LNCaP clone FGC (cell line): ENCODE measurements at regions not wholly inside any gene's neighbourhood (a gene's known extent, or its start where the extent isn't known, plus 50 kb on each side); places are given as distances from the start of the nearest gene placed in this dataset.

Source experiments
- DNase-seq: peaks from one replicate; pipeline ENCODE4 v3.0.0-alpha.2; 2011; ENCODE audit warnings: low read depth
- H3K4me3 ChIP-seq: 2 replicates; pipeline ENCODE4 v1.5.1; 2011; ENCODE audit warnings: mild to moderate bottlenecking, low read depth, low read length, control low read depth
- TF ChIP-seq, protein P1 (sequence below): IDR thresholded peaks from 2 replicates; pipeline ENCODE4 v1.5.1; 2012; ENCODE audit warnings: mild to moderate bottlenecking; ENCODE audit not compliant: control insufficient read depth, insufficient read depth; ENCODE audit errors: extremely low read depth

DNA sequence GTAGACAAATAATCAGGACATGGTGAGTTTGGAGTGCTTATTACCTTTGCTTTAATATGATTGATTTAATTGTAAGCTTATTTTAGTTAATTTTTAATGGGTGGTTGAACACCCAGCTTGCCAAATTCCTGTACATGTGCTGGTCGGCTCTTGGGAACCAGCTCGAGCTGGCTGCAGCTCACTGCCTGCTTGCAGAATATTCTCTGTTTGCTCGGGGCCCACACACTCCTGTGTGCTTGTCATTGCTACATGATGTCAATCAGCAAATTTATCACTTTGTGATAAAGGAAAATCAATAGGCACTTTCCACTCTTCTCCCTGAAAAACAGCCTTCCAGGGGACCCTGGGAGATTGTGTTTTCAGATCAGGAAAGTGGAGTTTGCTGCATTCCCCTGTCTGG, 141.1 kb upstream of the LHX5 start:
- TF ChIP-seq, protein P1, sequence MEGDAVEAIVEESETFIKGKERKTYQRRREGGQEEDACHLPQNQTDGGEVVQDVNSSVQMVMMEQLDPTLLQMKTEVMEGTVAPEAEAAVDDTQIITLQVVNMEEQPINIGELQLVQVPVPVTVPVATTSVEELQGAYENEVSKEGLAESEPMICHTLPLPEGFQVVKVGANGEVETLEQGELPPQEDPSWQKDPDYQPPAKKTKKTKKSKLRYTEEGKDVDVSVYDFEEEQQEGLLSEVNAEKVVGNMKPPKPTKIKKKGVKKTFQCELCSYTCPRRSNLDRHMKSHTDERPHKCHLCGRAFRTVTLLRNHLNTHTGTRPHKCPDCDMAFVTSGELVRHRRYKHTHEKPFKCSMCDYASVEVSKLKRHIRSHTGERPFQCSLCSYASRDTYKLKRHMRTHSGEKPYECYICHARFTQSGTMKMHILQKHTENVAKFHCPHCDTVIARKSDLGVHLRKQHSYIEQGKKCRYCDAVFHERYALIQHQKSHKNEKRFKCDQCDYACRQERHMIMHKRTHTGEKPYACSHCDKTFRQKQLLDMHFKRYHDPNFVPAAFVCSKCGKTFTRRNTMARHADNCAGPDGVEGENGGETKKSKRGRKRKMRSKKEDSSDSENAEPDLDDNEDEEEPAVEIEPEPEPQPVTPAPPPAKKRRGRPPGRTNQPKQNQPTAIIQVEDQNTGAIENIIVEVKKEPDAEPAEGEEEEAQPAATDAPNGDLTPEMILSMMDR = no peak
- DNase-seq = no peak

DNA sequence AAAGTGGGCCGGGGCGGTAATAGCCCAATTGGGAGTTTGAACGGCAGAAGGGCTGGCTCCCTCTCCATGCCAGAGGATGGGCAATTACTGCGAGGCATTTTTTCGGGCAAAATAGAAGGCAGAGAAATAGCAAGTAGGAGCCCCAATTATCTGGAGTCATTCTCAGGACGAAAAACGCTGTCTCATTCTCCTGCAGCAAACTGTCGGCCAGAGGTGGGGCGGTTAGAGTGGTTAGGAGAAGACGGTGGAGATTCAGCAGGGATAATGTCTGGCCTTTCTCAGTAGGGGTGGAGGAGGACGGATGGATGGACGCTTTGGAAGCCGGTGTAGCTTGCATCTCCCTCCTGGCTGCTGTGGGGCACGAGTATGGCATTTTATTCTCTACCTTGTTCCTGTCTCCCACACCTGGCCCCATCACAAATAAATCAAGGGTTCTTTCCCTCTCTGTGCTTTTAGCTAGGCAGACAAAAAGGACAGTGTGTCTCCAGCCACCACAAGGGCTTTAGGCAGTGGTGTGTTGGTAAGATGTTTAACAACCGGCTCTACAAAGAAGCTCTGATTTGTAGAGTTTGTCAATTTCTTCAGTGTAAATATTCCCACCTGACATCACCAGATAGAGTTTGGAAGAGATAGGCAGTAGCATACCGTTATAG, 140.5 kb upstream of the LHX5 start:
- TF ChIP-seq, protein P1 = no peak
- H3K4me3 ChIP-seq = no peak overlapping the region
- DNase-seq = no peak

More for the DNA sequence above, 141.1 kb upstream of the LHX5 start:
- H3K4me3 ChIP-seq = no peak overlapping the region

DNA sequence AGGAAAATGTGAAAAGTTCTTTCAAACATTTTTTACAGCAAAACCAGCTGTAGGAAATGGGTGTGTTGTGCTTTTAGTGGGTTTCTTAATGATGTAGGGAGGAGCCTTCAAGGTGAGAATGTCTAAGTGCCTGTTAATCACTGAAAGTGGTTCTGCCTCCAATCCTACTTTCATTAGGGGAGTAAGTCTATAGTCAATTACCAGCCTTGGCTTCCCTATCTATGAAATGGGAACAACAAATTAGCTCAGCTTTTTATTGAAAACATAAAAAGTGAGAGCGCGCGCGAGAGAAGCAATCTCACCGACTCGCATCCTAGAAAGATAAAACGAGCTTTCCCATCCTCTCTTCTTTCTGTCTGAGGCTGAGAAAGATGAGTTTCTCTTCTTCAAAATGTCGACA, 140.0 kb upstream of the LHX5 start:
- H3K4me3 ChIP-seq = no peak overlapping the region
- TF ChIP-seq, protein P1 = no peak

DNA sequence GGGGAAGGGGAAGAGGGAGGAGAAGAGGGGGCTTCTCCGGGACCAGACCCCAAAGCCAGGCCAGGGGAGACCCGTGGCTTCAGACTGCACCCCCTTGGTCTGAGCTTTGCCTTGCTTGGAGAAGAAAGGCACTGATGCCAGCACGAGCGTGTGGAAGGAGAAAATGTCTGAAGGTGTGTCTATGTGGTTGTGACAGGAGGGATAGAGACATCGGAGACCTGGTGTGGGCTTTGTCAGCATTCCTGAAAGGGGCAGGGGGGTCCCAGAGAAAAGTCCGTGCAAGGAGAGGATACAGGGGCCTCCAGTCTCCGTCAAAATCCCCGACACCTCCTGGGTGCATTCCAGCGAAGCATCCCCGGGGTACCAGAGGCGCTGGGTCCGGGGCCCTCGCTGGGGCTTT, 139.0 kb upstream of the LHX5 start:
- no peak for DNase-seq
- H3K4me3 ChIP-seq = no peak overlapping the region
- TF ChIP-seq, protein P1 = no peak

More for the DNA sequence above, 140.0 kb upstream of the LHX5 start:
- DNase-seq = no peak

DNA sequence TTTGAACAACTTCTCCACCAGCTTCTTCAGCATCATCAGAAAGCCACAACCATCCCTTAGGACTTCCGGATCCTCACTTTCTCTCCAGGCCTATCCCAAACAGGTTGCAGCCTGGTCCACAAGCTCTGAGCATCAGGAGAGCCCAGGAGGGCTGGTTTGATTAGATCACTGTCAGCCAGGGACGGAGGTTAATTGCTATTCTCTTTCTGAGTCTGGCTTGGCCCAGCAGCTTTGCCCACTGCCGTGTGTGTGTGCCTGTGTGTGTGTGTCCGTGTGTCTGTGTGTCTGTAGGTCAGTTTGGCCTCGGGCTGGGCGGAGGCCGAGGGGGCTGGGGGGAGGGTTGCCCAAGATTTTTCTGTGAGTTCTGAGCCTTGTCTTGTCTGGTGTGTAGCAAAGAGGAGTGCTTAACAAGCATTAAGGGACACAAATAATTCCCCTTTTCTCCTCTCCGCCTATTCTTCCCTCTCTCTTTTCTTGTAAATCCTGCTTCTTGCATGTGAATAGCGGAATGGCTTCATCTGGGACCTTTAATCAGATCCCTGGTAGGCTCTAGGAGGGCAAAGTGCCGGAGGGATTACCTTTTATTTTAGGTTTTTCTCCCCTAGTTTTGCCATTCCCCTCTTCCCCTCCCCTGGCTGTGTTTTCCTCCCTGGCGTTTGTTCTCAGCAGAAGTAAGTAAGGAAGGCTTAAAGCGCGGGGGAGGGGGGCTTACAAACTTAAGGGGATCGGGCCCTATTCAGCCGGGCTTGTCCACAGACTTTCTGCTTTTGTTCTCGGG, 138.2 kb upstream of the LHX5 start:
- TF ChIP-seq, protein P1 = no peak
- DNase-seq = no peak
- no peak overlapping the region for H3K4me3 ChIP-seq

DNA sequence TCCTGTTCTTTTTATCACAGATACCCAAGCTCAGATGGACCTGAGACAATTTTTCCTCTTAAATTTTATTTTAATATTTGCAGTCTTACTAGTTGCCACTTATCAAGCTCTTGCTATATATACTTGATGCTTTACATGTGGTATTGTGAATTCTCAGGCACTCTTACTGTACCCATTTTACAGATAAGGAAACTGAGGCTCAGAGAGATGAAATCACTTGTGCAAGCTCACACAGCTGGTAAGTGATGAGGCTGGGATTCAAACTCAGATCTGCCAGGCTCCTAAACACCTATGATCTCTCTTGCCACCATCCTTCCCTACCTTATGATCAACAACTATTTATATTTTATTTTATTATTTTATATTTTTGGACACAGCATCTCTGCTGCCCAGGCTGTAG, 133.0 kb upstream of the LHX5 start:
- no peak overlapping the region for H3K4me3 ChIP-seq
- TF ChIP-seq, protein P1 = no peak
- no peak for DNase-seq
